ENCODE measurements at regions not wholly inside any gene's neighbourhood (a gene's known extent, or its start where the extent isn't known, plus 50 kb on each side); places are given as distances from the start of the nearest gene placed in this dataset.
"Not testable (repeated sequence)": the region's sequence is repeated elsewhere in the genome, so short reads cannot be mapped to it uniquely, and the experiment has no call there.

DNA sequence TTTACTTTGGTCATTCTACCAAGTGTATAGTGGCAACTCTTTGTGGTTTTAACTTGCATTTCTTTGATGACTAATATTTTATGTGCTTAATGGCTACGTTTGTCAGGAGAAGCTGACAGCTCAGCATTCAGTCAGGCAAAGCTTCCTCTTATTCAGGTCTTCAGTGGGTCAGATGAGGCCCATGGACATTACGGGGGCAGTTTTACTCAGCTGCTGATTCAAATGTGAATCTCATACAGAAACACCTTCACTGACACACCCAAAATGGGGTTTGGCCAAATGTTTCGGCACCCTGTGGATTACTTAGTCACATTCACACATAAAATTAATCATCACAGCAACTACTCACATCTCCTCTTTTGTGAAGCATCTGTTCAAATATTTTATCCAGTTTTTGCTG lies 104.9 kb upstream of the PLD5 start:
- peak; percentile 42 for DNase-seq (ENCODE audit: low spot score)

DNA sequence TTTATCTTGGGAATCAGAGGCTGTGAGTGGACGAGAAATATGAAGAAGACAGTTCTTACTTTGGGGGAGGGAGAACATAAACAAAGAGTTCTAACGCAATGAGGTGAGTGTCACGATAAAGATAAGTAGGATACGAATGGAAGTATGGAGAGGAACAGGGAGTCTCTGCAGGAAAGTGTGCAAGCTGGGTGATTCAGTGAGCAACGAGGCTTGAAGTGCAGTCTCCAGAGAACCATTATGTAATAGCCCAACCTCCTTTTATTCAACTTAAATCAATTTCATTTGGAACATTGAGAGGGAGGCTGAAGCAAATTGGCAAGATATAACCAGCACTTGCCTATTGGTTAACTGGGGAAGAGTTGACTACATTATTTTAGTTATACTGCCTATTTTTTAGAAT lies 99.3 kb upstream of the PLD5 start:
- DNase-seq (ENCODE audit: low spot score) = no peak

DNA sequence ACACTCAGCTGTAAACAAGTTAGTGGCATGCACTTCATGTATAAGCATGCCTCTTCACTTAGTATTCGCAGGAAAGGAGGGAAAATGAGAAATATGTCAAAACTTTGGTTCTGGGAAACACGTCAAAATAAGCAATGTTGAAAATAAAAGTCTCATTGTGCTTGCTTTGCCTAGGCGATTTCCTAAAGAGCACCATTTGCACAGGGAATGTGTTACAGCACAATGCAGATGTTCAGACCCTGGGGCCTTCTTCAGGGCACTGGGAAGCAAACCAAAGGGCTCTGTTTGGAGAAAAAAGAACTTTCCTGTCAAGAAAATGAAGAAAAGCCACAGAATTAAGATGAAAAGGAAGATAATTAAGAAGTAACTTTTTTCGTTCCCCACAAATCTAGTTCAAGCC lies 98.6 kb upstream of the PLD5 start:
- DNase-seq (ENCODE audit: low spot score) = no peak

DNA sequence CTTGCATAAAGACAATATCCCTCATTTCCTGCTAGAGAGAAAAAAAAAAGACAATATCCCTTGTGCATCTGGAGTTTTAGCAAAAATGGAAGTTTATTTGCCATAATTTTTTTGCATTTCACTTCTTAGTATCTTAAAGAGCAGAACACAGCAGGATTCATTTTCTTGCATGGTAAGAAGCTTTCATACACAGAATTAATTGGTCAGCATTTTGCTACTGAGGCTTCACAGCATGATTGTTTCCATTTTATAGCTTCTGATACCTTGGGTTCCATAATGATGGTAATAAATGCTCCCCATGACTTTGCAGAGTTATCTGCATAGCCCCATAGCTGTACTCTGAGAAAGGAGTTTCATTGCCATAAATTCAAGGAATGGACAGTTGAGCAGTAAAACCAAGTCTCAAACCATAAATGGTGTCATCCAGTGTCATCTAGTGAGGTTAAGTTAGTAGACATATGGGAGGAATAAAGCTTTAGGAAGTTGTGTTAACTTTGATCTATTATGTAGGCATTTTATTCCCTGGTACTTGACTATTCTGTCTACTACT lies 88.8 kb upstream of the PLD5 start:
- no peak for DNase-seq (ENCODE audit: low spot score)

DNA sequence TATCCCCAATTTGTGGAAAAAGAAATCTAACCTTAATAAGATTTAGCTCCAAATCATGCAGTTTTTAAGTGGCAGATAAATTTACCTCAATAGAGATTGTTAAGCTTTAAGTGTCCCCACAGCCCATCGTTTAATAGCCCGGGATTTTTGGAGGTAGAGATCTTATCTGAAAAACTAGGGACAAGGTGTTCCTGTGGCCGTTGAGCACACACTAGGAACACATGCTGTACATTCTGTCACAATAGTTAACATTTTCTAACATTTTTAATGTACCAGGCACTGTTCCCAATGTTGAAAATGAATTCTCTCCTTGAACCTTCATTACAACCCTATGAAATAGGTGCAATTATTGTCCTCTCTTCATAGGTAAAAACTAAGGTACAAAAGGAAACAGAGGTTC lies 85.7 kb upstream of the PLD5 start:
- DNase-seq (ENCODE audit: low spot score) = no peak

DNA sequence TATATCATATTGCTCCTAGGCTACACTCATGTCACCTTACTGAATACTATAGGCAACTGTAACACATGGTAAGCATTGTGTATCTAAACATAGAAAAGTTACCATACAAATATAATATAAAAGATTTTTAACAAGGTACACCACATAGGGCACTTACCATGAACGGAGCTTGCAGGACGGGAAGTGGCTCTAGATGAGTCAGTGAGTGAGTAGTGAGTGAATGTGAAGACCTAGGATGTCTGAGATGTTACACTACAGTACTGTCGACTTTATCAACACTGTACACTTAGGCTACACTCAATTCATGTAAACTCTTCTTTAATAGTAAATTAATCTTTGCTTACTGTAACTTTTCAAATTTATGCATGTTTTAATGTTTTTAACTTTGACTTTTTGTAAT lies 81.0 kb upstream of the PLD5 start:
- no peak for DNase-seq (ENCODE audit: low spot score)

DNA sequence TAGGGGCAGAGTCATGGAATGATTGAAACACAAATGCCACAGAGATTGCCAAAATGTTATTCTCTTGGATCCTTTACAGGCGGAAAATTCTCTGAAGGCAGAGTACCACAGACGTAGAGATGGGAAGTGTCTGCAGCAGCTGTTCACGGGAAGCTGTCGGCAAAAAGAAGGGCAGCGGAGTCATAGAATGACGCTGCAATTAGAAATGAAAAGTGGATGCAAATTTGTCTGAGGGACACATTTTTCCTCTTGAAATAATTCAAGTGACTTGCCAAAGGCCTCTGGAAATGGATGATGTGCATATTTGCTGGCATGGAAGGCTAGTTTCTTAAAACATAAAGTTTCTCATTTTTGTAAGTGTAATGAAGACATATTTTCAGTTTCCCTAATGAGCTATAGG lies 77.5 kb upstream of the PLD5 start:
- no peak for DNase-seq (ENCODE audit: low spot score)

DNA sequence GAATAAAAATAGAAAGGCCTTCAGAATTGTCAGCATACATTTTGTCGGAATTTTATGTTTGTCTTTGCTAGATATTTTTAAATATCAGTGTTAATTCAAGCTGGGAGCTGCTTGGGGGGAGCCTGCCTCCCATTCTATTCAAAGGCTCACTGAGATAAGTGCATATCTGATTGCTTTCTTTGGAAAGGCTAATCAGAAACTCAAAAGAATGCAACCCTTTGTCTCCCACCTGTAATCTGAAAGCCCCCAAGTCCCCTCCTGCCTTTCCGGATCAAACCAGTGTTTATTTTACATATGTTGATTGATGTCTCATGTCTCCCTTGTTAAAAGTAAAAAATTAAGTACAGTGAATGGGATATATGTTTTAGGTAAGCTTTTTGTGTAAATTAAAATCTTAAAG lies 69.3 kb upstream of the PLD5 start:
- DNase-seq (ENCODE audit: low spot score) = not testable (repeated sequence)

DNA sequence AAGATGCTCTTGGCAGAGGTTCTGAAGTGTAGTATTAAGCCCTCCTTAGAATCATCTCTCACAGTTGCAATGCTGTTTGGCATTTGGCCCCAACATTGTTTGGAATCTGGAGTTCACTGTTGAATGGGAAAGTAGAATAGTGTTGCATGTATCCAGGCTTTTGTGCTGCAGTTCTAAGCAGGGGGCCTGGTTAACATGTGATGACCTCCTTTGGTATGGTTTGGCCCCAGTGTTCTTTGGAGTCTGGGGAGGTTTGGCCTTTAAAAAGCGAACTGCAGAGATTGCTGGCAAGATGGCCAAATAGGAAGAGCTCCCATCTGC lies 61.8 kb upstream of the PLD5 start:
- no peak for DNase-seq (ENCODE audit: low spot score)

DNA sequence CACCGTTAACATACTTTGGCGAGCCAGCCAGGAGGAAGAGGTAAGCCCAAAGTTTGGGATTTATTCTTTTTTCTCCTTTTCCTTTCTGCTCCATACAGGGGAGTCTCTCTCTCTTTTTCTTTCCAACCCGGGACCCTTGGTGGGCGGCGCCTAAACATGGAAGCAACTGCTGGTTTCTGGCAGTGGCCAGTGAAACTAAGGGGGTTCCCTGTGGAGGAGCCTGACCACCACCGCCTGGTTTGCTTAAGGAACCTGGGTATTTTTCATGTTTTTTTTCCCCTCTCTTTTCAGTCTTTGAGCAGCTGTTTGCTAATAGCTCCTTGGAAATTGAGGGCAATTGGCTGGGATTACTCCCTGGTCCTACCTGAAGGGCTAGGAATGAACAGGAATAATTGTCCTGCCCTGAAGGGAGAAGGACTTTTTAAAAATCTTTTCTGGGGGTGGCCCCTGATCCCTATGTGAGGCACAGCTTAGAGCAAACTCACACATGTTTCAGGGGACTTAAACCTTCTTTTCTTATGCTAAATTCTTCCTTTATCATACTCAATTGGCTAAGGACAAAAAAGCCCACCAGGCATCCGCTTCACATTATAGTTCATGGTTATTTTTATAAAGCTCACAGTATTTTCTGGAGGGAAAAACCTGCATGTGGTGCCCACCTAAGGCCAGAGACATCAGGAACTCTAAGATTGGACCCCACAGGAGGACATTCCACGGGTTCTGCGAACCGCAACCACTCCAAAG lies 61.3 kb upstream of the PLD5 start:
- no peak for DNase-seq (ENCODE audit: low spot score)

DNA sequence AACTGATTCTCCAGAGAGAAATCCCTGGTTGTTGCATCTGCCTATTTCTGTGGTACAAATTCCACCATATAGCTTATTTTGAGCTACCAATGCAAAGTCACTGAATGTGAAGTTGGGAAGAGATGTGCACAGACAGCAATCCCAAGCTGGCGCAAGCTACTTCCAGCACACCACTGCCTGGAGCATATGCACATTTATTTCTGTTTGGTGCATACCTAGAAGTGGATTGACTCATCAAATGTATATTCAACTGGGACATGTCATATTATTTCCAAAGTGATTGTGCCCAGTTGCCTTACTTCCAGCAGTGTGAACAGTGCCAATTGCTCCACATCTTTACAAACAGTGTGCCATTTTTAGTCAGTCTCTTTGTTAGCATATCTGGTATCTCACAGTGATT lies 58.2 kb upstream of the PLD5 start:
- no peak for DNase-seq (ENCODE audit: low spot score)

DNA sequence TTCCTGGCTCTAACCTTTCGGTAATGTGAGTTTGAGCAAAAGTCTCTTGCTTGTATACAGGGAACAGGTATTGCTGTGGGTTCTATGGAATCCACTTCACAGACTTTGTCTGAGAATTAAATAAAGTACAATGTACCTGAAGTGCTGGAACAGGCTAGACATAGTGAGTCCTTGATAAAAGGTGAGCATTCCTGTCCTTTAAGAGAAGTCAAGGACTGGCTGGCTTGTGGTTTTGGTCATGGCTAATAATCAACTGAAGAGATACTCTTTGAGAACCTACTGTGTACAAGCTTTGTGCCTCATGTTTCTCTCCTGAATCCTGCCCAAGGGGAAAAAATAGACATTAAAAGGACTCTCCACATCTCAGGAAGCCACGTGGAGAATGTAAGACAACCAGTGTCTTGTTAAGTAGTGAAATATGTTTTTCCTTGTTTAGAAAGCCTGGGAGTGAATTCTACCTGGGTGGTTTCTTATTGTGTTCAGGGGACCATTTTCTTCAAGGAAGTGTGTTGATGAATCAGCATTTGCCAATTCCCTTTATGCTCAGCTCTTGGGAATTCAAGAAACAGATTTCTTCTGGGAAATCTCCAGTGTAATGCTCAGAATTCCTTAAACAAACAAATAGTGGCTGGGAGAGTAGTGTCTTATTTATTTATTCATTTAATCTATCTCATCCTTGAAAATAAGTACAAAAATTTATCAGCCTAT lies 55.2 kb upstream of the PLD5 start:
- DNase-seq (ENCODE audit: low spot score) = no peak
